Smooth muscle cell (in vitro differentiated cells): ENCODE measurements at regions not wholly inside any gene's neighbourhood (a gene's known extent, or its start where the extent isn't known, plus 50 kb on each side); places are given as distances from the start of the nearest gene placed in this dataset.
A peak's percentile ranks its signal among the peaks of the same experiment; 100 is the strongest.

Experiments
- DNase-seq: peaks from one replicate; lab custom pipeline; 2025; ENCODE audit not compliant: unreplicated experiment; lab: John Stamatoyannopoulos, UW
- H2AFZ ChIP-seq: fragments of 200-600 bp; sonication (generic); 2 replicates; pipeline ENCODE4 v1.6.0; 2016; ENCODE audit warnings: antibody characterized with exemption, low read depth, mild to moderate bottlenecking
- H3F3A ChIP-seq: fragments of 200-600 bp; sonication (generic); 2 replicates; pipeline ENCODE4 v1.6.0; 2017; ENCODE audit warnings: antibody characterized with exemption, low read depth
- H3K27ac ChIP-seq: fragments of 200-600 bp; sonication (generic); 2 replicates; pipeline ENCODE4 v1.5.1; 2016; ENCODE audit warnings: low read depth, mild to moderate bottlenecking
- H3K27me3 ChIP-seq: fragments of 200-600 bp; sonication (generic); 2 replicates; pipeline ENCODE4 v1.6.1; 2016; ENCODE audit warnings: low read depth, mild to moderate bottlenecking
- H3K36me3 ChIP-seq: fragments of 200-600 bp; sonication (generic); 2 replicates; pipeline ENCODE4 v1.5.1; 2016; ENCODE audit warnings: low read depth
- H3K4me1 ChIP-seq: fragments of 200-600 bp; sonication (generic); 2 replicates; pipeline ENCODE4 v1.5.1; 2016; ENCODE audit warnings: low read depth
- H3K4me2 ChIP-seq: fragments of 200-600 bp; sonication (generic); 2 replicates; pipeline ENCODE4 v1.6.0; 2016; ENCODE audit warnings: mild to moderate bottlenecking
- H3K4me3 ChIP-seq: fragments of 200-600 bp; sonication (generic); 2 replicates; pipeline ENCODE4 v1.5.1; 2016; ENCODE audit warnings: mild to moderate bottlenecking
- H3K79me2 ChIP-seq: fragments of 200-600 bp; sonication (generic); 2 replicates; pipeline ENCODE4 v1.6.0; 2016; ENCODE audit warnings: low read depth, mild to moderate bottlenecking
- H3K9ac ChIP-seq: fragments of 200-600 bp; sonication (generic); 2 replicates; pipeline ENCODE4 v1.6.0; 2016; ENCODE audit warnings: low read depth
- H3K9me3 ChIP-seq: fragments of 200-600 bp; sonication (generic); replicated peaks from 2 replicates; pipeline ENCODE4 v1.5.1; 2016; ENCODE audit warnings: low read depth
- H4K20me1 ChIP-seq: fragments of 200-600 bp; sonication (generic); 2 replicates; pipeline ENCODE4 v1.6.0; 2016; ENCODE audit warnings: low read depth
- WGBS: methylation state at CpG from one replicate; pipeline ENCODE4 v1.1.7; 2016; ENCODE audit warnings: low lambda C conversion rate; 5-methylcytosine and 5-hydroxymethylcytosine counted together
- TF ChIP-seq, protein P1 (sequence below): fragments of 200-600 bp; sonication (generic); IDR thresholded peaks from 2 replicates; pipeline ENCODE4 v1.5.1; 2017; ENCODE audit warnings: borderline replicate concordance, mild to moderate bottlenecking, antibody characterized with exemption; ENCODE audit not compliant: insufficient read depth, poor library complexity, severe bottlenecking

DNA sequence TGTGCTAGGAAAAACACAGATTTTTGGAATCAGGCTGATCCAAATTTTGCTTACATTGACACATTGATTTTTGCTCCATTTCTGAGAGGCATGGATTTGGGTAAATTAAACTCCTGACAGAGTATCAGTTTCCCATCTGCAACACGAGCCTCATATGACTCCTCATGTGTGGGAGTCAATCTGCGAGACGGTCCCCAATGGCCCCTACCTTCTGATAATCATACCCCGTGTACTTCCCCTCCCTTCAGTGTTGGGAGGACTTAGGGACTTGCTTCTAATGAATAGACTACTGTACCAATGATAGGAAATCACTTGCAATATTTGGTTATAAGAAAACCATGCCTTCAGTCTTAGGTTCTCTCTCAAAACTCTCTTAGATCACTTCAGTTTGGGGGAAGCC is 302.7 kb downstream of the ETS1 start:
- Histone ChIP-seq H3F3A (no peaks in the 10 kb centered on the region), H3K4me1 (no peaks in the 10 kb centered on the region), H3K79me2 (no peaks in the 10 kb centered on the region), H3K9ac (no peak overlapping the region), H3K27ac (no peak overlapping the region), H2AFZ (no peak overlapping the region), H3K36me3 (no peaks in the 10 kb centered on the region), H3K27me3 (no peaks in the 10 kb centered on the region), H3K4me3 (no peak overlapping the region), H4K20me1 (no peaks in the 10 kb centered on the region), H3K9me3 (no peaks in the 10 kb centered on the region), H3K4me2 (no peak overlapping the region)
- TF ChIP-seq, protein P1, sequence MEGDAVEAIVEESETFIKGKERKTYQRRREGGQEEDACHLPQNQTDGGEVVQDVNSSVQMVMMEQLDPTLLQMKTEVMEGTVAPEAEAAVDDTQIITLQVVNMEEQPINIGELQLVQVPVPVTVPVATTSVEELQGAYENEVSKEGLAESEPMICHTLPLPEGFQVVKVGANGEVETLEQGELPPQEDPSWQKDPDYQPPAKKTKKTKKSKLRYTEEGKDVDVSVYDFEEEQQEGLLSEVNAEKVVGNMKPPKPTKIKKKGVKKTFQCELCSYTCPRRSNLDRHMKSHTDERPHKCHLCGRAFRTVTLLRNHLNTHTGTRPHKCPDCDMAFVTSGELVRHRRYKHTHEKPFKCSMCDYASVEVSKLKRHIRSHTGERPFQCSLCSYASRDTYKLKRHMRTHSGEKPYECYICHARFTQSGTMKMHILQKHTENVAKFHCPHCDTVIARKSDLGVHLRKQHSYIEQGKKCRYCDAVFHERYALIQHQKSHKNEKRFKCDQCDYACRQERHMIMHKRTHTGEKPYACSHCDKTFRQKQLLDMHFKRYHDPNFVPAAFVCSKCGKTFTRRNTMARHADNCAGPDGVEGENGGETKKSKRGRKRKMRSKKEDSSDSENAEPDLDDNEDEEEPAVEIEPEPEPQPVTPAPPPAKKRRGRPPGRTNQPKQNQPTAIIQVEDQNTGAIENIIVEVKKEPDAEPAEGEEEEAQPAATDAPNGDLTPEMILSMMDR, result no peak
- WGBS, result 90% methylated on average over 4 of the region's 4 CpGs
- no peak for DNase-seq

DNA sequence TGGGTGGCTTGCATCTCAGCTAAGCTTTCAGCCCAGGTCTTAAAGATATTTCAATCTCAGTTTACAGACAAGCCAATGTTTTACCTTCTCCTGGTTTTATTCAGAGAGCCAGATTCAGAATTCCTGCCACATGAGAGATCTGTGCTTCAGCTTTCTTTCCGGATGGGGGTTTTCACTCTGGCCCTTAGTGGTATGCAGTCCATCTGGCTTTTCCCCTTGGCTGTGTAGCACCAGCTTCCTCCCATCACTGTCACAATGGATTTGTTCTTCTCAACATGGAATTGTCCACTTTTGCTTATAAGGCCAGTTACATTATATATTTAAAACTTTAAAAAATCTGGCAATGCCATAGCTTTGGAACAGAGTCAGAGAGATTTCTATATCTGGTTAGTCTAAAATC is 303.9 kb downstream of the ETS1 start:
- Histone ChIP-seq H3K4me1 (no peaks in the 10 kb centered on the region), H3K4me3 (no peak overlapping the region), H3K27me3 (no peaks in the 10 kb centered on the region), H2AFZ (no peak overlapping the region), H3F3A (no peaks in the 10 kb centered on the region), H3K79me2 (no peaks in the 10 kb centered on the region), H3K9me3 (no peaks in the 10 kb centered on the region), H4K20me1 (no peaks in the 10 kb centered on the region), H3K36me3 (no peaks in the 10 kb centered on the region), H3K9ac (no peak overlapping the region), H3K4me2 (no peak overlapping the region), H3K27ac (no peak overlapping the region)
- 39% methylated on average over 1 of the region's 1 CpG for WGBS
- no peak for DNase-seq
- TF ChIP-seq, protein P1, result no peak

DNA sequence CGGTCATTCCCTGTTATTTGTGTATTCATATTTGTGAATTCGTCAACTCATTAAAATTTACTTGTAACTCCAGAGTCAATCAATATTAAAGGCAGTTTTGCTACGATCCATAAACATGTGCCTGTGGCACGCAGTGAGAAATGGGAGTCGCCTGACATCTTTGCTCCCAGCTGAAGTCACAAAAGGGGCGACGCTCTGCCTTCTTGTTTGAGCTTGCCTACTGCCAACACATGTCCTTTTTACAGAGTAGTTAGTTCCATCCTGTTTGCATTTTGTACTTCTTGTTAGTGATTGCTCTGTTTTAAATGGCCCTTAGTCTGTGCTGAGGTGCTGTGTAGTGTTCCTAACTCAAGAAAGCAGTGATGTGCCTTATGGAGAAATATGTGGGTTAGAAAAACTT is 305.3 kb downstream of the ETS1 start:
- 89% methylated on average over 7 of the region's 7 CpGs for WGBS
- Histone ChIP-seq H3K4me3 (no peak overlapping the region), H3K27ac (no peak overlapping the region), H3F3A (no peaks in the 10 kb centered on the region), H3K79me2 (no peaks in the 10 kb centered on the region), H3K9me3 (no peaks in the 10 kb centered on the region), H3K4me2 (no peak overlapping the region), H3K9ac (no peak overlapping the region), H3K27me3 (no peaks in the 10 kb centered on the region), H3K4me1 (no peaks in the 10 kb centered on the region), H2AFZ (no peak overlapping the region), H3K36me3 (no peaks in the 10 kb centered on the region), H4K20me1 (no peaks in the 10 kb centered on the region)
- no peak for DNase-seq
- TF ChIP-seq, protein P1, result no peak

GRCh38 chr11:128279866-128280265 is 307.5 kb downstream of the ETS1 start:
- H3K4me2 ChIP-seq, result no peak overlapping the region
- no peak for DNase-seq
- peak overlapping the region; percentile 16 for H2AFZ ChIP-seq
- no peaks in the 10 kb centered on the region for H4K20me1 ChIP-seq
- H3K36me3 ChIP-seq, result no peaks in the 10 kb centered on the region
- no peaks in the 10 kb centered on the region for H3K4me1 ChIP-seq
- H3K27ac ChIP-seq, result peak overlapping the region; percentile 32
- H3K27me3 ChIP-seq, result no peaks in the 10 kb centered on the region
- H3K79me2 ChIP-seq, result no peaks in the 10 kb centered on the region
- H3K9me3 ChIP-seq, result peaks cover 3% of the 10 kb centered on the region
- H3K4me3 ChIP-seq, result no peak overlapping the region
- H3F3A ChIP-seq, result no peaks in the 10 kb centered on the region
- TF ChIP-seq, protein P1, result no peak
- H3K9ac ChIP-seq, result no peak overlapping the region
- 61% methylated on average over 1 of the region's 1 CpG for WGBS
